ENCODE measurements at regions not wholly inside any gene's neighbourhood (a gene's known extent, or its start where the extent isn't known, plus 50 kb on each side); places are given as distances from the start of the nearest gene placed in this dataset.

- no peak for TF ChIP-seq CTCF (IDR thresholded peaks at IDR 0.05; ENCODE audit: low read depth, low read length)
- H3K27me3 ChIP-seq, result no peaks in the 10 kb centered on the region
- H3K4me3 ChIP-seq (ENCODE audit: low read depth, low read length), result no peak overlapping the region
- no peaks in the 10 kb centered on the region for H3K36me3 ChIP-seq
- no peak for DNase-seq
- H3K9me3 ChIP-seq, result no peaks in the 10 kb centered on the region
- no peaks in the 10 kb centered on the region; the same call in 1 of the 2 replicates for H3K4me1 ChIP-seq
Observed at GRCh38 chr21:16181018-16181417, 451.2 kb downstream of the USP25 start.

GRCh38 chr21:16185766-16186165 lies 456.0 kb downstream of the USP25 start:
- Histone ChIP-seq H3K9me3 (no peaks in the 10 kb centered on the region), H3K27me3 (no peaks in the 10 kb centered on the region), H3K4me3 (ENCODE audit: low read depth, low read length) (no peak overlapping the region), H3K36me3 (no peaks in the 10 kb centered on the region), H3K4me1 (no peaks in the 10 kb centered on the region)
- no peak for DNase-seq
- no peak for TF ChIP-seq CTCF (IDR thresholded peaks at IDR 0.05; ENCODE audit: low read depth, low read length)

- Histone ChIP-seq H3K27me3 (no peaks in the 10 kb centered on the region), H3K36me3 (no peaks in the 10 kb centered on the region), H3K4me3 (ENCODE audit: low read depth, low read length) (no peak overlapping the region), H3K4me1 (no peaks in the 10 kb centered on the region), H3K9me3 (no peaks in the 10 kb centered on the region)
- no peak for TF ChIP-seq CTCF (IDR thresholded peaks at IDR 0.05; ENCODE audit: low read depth, low read length)
- DNase-seq, result no peak
Observed at GRCh38 chr21:16186742-16187141, 457.0 kb downstream of the USP25 start.

GRCh38 chr21:16187603-16188301 lies 458.0 kb downstream of the USP25 start:
- DNase-seq, result no peak
- no peak overlapping the region for H3K4me3 ChIP-seq (ENCODE audit: low read depth, low read length)
- H3K27me3 ChIP-seq, result no peaks in the 10 kb centered on the region
- no peaks in the 10 kb centered on the region for H3K36me3 ChIP-seq
- H3K9me3 ChIP-seq, result no peaks in the 10 kb centered on the region
- H3K4me1 ChIP-seq, result no peaks in the 10 kb centered on the region
- TF ChIP-seq CTCF (IDR thresholded peaks at IDR 0.05; ENCODE audit: low read depth, low read length), result no peak

- H3K9me3 ChIP-seq, result no peaks in the 10 kb centered on the region
- TF ChIP-seq CTCF (IDR thresholded peaks at IDR 0.05; ENCODE audit: low read depth, low read length), result no peak
- H3K4me1 ChIP-seq, result no peaks in the 10 kb centered on the region
- H3K36me3 ChIP-seq, result no peaks in the 10 kb centered on the region
- no peaks in the 10 kb centered on the region for H3K27me3 ChIP-seq
- DNase-seq, result no peak
- H3K4me3 ChIP-seq (ENCODE audit: low read depth, low read length), result no peak overlapping the region
Observed at GRCh38 chr21:16192902-16193301, 463.1 kb downstream of the USP25 start.

- Histone ChIP-seq H3K4me1 (no peaks in the 10 kb centered on the region), H3K4me3 (ENCODE audit: low read depth, low read length) (no peak overlapping the region), H3K9me3 (no peaks in the 10 kb centered on the region), H3K27me3 (no peaks in the 10 kb centered on the region), H3K36me3 (no peaks in the 10 kb centered on the region)
- no peak for TF ChIP-seq CTCF (IDR thresholded peaks at IDR 0.05; ENCODE audit: low read depth, low read length)
- no peak for DNase-seq
Observed at GRCh38 chr21:16193496-16194094, 463.8 kb downstream of the USP25 start.
